HG03135 (cell line): ENCODE measurements at regions not wholly inside any gene's neighbourhood (a gene's known extent, or its start where the extent isn't known, plus 50 kb on each side); places are given as distances from the start of the nearest gene placed in this dataset.

Experiments used
- ATAC-seq: cut with Tn5 transposase; IDR thresholded peaks from one replicate; pipeline ENCODE4 v1.9.1; 2021; ENCODE audit warnings: mild to moderate bottlenecking, moderate library complexity; ENCODE audit not compliant: unreplicated experiment

DNA sequence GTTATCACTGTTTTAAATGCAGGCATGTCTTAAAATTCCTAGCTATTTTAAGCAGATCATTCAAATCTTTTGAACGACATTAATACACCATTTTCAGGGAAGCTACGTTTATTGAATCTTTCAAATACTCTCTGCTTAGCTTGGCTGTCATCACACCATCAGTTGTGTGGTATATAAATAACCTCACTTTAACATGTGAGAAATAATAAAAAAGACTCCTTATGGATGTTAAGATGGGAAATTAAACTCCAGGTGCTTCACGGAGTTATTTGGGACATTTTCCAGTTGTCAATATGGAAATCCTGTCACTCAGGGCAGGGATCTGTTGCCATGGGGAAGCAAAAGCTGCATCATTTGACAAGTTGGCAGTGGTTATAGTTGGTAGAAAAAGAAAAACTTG is 649.2 kb upstream of the CDH2 start:
- no peak for ATAC-seq

DNA sequence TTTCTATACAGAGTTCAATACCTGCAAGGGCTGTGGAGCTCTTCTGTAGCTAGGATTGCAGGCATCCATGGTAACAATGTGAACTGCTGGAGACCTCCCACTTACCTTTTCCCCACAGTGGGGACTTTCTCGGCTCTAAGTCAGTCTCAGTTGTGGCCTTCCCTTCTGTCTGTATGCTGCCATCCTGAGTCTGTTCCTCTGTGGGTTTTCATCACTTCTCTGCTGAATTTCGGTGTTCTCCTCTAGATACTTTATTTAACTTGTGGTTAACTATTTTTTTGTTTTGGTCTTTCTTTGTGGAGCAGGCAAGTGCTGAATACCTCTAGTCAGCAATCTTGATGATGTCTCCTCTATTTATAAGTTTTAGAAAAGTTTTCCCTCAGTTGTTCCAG is 647.2 kb upstream of the CDH2 start:
- no peak for ATAC-seq

DNA sequence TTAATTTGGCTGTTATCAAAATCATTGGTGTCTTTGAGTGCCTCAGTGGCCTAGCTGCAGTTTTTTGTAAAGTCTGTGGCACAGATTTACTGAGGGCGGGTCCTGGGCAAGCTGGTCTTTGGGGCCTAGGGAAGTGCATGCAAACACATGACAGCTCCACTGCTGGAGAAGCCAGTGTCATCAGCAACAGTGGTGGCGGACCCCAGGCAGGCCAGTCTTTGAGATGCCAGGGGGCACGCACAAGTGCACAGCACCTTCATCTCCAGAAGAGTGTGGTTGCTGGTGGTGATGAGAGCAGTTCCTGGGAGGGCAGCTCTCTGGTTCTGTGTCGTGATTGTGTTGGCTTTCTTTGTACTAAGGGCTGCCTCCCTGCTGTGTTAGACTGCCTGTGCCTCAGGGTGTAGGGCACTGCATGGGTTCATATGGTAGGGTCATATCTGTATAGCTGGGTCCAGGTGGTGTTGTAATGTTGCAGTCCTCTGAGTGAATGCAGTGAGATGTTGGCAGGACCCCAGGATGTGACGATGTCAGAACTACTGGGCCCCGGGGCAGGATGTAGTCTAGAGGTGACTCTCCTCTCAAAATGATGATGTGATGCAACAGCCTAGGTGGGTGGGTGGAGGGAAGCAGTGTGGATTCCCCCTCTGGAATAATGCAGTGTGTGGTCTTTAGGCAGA is 646.7 kb upstream of the CDH2 start:
- ATAC-seq, result no peak

DNA sequence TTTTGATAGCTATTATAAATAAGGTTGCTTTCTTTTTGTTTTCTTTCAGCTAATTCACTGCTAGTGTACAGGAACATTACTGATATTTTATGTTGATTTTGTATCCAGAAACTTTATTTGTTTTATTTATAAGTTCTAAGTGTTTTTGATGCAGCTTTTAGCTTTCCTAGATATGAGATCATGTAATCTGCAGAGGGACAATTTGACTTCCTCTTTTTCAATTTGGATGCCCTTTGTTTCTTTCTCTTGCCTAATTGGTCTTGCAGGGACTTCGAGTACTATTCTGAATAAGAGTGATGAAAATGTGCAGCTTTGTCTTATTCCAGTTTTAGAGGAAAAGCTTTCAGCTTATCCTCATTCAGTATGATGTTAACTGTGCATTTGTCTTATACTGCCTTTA is 643.4 kb upstream of the CDH2 start:
- no peak for ATAC-seq

DNA sequence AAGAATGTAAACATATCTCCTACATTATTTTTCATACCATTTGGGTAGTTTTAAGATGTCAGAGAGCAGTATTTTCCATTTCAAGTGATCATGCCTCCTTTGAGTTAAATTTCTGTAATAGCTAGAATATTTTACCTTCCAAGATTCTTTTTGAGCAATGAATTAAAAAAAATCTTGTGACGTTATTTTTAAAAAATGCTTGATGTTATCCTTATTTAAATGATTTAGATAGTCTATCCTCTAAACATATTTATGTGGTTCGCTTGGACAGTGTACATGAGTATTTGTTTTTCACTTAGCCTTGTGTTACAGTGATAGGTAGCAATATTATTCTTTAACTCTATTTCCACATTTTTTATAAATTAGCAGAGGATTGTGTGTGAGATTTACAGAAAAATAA is 639.2 kb upstream of the CDH2 start:
- no peak for ATAC-seq

DNA sequence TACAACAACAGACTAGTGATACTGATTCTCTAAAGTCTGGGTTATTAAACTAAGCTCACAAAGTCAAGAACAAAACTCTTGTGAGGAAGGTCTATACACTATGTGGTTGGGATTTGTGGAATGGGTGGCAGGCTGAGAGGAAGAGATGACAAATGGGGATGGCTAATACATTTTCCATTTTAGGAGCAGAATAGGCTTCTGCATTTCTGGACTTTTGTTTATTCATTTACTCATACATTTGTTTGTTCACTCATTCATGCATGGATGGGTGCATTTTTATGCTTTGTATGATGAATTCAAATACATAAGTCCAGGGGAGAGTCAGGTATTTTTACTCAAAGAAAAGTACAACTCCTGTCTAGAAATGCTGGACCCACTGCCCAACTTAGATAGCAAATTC is 637.4 kb upstream of the CDH2 start:
- ATAC-seq, result no peak

DNA sequence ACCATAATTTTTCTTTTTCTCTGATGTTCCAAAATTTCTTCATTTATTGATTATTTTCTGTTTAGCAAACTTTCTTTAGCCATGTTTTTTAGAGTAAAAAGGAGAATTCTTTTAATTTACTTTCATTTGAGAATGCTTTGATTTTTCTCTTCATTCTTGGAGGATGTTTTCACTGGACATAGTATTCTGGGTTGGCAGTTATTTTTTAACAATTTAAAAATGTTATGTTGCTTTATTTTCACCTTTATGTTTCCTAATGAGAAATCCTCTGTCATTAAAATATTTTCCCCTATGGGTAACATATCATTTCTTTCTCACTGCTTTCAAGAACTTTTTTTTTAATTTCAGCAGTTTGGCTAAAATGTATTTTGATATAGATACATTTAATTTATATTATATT is 631.4 kb upstream of the CDH2 start:
- no peak for ATAC-seq

DNA sequence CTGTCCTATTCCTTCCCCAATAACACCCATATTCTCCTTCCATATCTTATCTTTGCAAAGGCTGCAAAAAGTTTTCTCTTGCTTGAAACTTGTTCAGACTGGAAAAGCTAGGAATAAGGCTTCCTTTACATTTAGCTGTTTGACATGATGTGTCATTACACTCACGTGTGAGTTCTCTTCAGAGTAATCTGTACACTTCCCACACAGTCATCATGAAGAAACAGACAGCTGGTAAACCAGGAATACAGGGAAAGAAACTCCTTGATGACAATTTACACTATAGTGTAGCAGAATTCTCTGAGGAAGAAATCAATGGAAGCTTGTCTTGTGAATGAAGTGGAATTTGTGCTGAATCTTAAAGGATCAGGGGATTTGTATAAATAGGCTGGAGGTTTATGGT is 628.6 kb upstream of the CDH2 start:
- ATAC-seq, result no peak

DNA sequence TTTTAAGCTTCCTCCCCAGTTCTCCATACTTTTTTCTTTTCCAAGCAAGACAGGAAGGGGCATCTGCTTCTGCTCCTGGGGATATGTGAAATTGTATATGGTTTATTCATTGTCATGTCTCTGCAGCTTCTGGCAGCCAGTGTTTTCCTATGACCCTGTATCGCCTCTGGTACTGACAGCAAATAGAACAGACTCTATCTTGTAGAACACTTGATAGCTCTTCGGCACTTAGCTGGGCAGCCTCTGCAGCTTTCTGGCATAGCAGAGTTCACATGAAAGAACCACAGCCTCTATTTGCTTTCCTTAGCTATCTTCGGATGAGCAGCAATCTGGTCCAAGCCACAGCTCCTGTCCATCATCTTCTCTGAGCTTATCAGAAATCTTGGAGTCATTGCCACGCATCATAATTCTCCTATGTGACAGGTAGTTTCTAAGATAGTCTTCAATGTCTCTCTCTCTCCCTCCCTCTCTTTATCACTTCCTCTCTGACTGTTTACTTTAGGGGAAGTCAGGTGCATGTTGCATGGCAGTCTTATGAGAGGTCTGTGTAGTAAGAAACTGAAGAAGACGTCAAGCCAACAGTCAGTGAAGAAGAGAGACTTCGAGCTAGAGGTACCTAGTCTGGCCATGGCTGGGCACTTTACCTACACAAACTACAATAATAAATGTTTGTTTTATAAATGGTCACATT is 627.7 kb upstream of the CDH2 start:
- no peak for ATAC-seq

DNA sequence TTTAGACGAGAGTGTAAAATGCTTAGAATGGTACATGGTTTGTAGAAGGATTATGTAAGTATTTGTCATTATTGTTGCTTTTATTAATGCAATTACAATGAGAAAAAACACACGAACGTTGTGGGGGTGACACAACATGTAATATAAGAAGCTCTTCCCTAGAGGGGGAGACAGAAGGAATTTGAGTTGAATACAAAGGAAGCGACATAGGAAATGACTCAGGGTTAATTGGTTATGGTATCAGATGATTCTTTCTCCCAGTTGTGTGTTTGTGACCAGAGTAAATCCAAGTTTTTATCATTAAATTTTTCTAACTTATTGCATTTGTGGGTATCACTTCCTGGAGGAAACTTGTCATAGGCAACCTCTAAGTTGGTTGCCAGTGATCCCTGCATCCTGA is 625.6 kb upstream of the CDH2 start:
- ATAC-seq, result no peak

DNA sequence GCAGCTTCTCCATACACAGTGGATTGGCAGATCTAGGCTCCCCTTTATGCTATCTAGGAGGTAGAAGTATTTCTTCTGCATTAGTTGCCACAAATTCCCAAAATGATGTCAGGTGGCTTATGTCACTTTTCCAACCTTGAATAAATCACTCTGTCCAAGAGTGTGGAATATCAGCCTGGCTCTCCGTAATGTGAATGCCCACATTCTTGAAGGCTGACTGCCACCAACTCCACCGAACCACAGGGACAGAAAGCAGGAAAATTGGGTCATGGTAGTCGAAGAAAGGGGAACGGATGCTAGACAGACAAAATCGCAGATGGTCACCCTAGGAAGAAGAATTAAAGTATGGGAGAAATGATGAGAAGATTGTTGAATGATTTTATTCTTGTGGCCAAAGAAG is 624.9 kb upstream of the CDH2 start:
- ATAC-seq, result no peak

DNA sequence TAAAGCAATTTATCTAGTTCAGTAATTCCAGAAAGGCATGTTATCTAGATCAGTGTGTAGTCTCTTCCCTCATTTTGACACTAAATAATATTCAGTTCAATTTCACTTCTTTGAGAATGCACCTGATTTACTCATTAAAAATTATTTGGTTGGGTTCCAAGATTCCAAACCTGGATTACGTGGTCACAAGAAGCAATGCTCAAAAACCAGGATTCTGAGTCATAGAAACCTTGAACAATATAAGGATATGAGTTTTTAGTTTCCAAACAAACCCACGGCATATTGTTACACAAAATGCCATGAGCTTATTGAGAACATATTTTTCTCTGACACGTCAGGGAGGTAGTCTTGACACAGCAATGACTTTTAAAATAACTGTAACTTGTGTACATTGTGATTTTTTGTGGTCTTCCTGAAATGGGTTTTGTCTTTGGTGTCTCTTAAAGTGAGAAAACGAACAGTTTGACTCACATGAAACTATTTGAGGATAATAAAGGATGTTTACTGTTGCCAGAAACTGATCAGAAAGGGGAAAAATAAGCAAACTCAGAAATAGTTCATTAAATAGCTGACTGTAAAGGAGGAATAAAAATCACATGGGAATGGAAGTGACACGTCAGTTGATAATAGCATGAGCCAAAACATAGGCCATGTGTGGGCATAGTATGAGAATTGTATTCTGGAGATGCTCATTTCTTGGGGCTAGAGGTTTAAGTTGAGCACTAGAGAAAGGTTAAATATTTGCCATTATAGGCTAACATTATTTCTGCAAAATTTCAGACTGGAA is 617.7 kb upstream of the CDH2 start:
- ATAC-seq, result no peak

DNA sequence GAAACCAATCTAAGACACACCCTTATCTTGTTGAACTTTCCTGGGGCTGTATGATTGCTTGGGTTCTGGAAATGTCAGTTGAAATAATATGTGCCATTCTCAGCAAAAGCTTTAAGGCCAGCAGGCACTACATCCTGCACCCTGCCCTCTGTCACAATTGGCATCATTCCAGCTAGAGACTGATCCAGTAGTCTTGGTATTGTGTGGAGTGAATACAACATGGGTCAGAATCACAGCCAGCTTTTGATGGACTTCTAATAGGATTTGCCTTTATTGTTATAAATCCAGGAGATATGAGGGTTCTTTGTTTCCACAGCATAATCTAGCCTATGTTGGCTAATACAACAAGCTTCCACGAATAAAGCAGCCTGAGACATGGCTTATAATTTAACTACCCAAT is 617.0 kb upstream of the CDH2 start:
- ATAC-seq, result no peak

DNA sequence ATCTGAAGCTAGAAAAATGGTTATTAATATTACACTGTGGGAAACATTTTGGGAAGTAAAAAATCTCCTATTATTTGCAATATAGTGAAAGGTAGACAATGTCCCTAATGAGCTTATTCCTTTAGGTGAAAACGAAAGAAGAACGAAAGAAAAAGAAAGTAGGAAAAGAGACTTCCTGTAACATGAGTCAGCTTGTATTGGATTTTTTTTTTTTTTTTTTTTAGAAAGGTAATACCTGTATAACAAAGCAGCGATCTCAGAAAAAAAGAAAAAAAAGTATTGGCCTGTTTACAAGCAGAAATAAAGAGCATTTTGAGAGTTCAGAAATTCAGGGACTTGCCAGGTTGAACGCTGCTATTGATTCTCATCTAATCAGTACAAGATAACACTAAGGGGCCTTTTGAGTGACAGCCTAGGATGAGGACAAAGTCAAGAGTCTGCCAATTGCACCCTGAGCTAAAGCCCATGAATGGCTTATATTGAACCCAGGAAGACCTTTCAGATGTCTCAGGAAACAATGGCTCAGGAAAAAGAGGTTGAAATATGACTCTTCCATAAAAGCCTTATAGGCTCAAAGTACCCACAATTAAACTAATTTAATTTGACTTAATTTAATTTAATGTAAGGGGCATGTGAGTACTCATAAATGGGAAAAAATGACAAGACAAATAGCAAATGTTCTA is 615.6 kb upstream of the CDH2 start:
- no peak for ATAC-seq

DNA sequence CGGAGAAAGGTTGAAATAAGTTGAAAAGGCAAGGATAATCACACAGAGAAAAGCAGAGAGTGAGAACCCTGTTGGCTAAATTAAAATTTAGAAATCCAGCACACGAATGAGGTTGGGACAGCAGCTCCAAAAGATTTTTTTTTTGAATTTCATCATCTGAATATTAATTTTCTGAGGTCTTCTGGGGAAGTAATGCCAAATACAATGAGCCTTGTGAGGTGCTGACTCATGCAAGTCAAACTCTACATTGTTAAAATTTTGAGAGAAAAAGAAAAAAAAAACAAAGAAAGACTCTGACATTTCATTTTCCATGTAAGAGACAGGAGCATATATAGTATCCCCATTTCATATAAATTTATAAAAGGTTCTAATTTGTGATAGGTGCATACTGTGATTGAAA is 614.2 kb upstream of the CDH2 start:
- no peak for ATAC-seq

DNA sequence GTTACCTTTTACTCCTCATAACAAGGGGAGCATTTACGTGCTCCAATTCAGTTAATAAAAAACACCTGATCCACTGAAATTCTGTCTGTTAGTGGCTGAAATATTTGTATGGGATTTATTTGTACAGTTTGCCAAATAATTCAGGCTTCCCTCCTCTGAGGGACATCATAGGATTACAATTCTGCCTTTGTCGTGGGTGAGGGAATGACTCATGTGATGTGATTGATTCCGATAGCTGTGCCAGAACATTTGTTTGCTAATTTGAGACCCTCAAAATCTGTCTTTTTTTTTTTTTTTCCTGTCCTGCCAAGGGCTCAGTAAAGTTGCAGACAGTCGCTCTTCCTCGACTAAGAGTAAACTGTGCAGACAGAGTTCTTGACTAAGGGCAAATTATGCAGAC is 612.6 kb upstream of the CDH2 start:
- no peak for ATAC-seq

DNA sequence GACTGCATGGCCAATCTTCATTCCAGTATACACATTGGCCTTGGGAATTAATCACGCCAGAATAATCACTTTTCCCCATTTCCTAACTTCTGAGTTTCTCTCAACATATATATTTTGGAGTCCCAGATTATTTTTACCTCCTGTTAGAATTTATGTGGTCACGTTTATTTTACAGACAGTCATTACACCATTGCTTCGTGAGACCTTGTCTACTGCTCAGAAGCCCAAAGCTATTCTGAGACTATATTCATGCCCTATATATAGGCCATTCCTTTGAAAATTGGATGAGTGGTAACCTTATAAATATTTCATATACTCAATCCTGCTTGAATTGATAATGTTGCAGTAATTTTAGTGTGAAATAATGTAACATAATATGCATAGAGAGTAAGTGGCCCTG is 610.0 kb upstream of the CDH2 start:
- ATAC-seq, result no peak

DNA sequence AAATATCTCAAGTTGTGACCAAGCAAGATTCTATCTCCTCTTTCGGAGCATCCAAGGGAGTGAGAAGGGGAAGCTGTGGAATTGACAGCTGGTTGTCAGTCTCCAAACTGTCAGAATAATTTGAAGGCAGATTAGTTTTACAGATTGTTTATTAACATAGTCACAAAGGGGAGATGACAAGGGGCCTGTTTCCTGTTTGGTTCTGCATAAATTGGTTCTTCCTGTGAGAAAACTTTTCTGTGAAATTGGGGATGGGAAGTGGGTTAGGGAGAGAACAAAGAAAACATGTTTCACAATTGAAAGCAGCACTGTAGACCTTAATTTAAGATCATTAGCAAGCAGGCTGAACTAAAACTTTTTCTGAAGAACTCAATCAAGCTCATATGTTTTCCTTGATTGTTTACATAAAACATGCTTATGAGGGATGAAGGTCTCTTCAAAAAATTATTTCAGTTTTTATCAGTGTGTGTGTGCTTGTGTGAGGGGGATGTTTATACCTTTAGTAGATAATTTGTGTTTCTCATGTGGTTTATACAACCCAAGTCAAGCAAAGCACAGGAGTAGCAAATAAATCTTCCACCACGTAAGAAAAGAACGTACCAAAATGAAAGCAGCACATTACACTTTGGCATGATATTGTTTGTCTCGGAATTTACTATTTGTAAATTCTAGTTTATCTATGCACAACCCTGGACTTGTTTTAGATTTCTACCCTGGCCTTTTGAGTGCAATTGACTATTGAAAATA is 604.9 kb upstream of the CDH2 start:
- ATAC-seq, result no peak

DNA sequence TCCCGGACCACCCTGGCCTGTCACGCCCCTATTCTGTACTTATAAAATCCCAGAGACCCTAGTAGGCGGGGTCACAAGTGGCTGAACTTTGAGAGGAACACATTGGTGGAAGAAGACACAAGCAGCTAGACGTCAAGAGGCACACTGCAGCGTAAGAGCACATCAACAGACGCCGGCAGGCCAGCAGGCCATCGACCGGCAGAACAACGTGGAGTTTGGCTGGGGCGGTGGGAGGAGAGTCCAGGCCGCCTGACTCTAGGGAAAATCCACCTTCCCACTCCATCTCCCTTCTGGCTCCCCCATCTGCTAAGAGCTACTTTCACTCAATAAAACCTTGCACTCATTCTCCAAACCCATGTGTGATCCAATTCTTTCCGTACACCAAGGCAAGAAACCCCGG is 601.8 kb upstream of the CDH2 start:
- ATAC-seq, result no peak

DNA sequence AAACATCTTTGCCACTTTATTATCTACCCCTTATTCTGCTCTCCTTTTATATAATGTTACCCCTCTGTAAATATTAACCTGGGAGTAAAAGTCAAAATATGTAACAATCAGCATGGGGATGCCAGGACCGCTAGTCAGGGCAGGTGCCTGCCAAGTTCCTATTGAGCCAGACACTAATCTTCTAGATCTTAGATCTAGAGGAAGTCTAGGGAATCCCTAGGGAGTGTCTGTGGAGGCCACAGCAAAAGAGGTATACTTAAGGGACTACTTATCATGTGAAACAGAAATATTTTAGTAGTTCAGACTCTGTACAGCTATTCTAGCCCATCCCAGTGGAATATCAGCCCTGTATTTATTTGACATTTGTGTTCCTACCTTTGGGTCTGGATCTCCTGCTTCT is 600.8 kb upstream of the CDH2 start:
- no peak for ATAC-seq

DNA sequence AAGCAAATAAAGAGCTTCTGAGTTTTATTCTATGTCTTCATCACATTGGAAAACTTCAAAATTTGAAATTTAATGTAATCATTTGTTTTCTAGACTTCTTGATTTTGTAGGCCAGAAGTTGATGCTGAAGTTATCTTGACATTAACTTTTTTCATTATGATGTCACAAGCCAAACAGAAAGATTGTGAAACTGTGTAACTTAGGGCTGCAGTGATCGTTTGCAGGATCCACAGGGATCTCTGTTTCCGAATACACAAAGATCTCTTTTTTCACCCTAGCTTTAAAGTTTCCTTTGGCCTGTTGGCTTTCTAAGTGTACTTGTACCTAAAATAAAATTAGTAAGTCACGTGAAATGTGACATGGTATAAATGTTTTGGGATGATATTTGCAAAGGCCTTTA is 594.9 kb upstream of the CDH2 start:
- ATAC-seq, result no peak
